Fibroblast of peridontal ligament (primary cell): ENCODE measurements at regions not wholly inside any gene's neighbourhood (a gene's known extent, or its start where the extent isn't known, plus 50 kb on each side); places are given as distances from the start of the nearest gene placed in this dataset.

ENCODE experiments used
- DNase-seq: peaks from one replicate; pipeline ENCODE4 v3.0.0-alpha.2; 2010; ENCODE audit errors: extremely low read depth

DNA sequence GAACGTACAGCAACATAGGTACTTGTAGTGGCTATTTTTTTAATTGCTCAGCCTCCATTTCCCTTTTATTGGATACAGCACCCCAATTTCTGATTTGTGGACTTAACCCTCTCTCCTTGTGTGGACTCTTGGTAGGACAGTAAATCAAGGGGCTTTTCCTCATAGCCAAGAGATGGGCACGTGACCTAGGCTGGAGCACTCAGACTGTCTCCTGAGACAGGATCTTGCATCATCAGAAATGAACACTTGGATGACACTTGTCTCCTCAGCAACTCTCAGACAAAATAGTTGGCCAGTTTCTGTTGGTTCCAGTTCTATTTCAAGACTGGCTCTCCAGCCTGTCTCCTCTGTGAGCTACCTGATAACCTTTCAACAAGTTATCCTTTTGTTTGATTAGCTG lies 112.9 kb upstream of the ZNF678 start:
- DNase-seq = no peak

DNA sequence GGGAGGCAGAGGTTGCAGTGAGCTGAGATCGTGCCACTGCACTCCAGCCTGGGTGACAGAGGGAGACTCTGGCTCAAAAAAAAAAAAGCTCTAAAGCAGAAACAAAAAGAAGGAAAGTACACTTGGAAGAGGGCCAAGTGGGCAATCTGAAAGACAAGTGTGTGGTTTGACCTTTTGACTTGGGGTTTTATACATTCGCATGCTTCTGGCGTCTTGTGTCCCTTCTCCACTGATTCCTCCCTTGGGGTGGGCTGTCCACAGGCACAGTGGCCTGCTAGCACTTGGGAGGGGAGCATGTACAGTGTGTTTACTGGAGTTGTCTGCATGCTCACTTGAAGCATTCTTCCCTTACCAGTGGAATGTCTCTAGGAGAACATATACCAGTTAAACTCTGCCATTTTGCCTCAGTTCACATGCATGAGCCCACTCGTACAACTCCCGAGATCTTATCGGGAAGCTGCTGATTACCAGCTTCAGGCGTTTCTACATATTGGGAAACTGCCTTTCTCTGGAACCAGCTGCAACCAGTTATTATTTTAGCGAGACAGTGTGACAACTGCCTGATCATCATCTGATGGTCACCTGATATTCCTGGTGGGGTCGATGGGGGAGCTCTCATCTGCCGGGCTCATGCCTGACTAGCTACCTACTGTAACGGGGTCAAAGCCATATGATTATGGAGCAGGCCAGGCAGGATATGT lies 113.5 kb upstream of the ZNF678 start:
- DNase-seq = no peak

DNA sequence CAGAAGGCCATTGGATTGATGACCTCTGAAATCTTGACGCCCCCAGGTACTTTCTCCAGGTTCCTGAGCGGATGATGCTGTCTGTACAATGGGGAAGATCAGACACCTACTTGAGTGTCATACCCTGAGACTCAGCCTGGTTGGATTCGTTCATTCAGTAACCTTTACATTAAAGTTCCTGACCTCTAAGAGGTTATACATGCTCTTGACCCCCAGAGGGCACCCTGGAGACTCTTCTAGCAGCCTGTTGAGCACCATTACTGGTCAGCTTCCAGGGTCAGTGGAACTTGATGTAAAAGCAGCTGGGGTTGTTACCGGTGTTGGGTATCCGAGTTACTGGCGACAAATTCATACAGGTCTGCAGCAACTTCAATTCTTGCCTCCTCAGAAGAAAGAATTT lies 114.3 kb upstream of the ZNF678 start:
- DNase-seq = no peak

DNA sequence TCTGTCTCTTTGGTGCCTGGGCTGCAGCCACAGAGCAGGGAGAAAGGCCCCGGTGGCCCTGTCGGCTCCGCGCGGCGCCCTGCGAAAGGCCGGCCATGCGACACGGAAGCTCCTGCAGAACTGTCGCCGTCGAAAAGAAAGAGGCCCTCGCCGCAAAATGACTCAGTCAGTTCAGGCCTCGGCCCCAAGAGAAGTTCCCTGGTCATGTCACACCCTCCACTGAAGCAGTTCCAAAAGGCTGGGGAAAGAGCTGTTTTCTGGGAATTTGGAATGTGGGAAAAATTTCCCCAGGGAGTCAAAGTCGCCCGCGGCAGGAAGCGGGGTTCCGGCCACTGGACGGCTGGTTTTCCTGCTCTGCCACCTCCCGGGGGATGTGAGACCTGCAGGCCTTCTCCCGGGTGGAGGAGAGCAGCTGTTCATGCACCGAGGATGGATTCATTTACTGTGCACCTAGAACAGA lies 115.8 kb upstream of the ZNF678 start:
- DNase-seq = peak; percentile 33

GRCh38 chr1:227445746-227446145 lies 117.6 kb upstream of the ZNF678 start:
- DNase-seq = no peak

DNA sequence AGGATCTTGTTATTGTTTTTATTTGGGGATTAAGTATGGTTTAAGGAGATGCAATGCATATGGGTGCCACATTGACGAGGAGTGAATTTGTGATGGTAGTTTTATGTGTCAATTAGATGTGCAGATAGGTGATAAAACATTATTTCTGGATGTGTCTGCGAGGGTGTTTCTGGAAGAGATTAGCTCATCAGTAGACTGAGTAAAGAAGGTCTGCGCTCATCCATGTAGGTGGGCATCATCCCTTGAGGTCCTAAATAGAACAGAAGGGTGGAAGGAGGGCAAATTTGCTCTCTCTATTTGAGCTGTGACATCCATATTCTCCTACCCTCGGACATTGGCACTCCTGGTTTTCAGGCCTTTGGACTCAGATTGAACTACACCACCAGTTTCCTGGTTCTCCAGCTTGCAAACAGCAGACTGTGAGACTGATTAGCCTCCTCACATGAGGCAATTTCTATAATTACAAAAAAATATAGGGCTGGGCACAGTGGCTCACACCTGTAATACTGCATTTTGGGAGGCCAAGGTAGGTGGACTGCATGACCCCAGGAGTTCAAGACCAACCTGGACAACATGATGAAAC lies 118.2 kb upstream of the ZNF678 start:
- no peak for DNase-seq

- DNase-seq = no peak
These were observed 121.9 kb upstream of the CDC42BPA start for GRCh38 chr1:227440182-227440581.

DNA sequence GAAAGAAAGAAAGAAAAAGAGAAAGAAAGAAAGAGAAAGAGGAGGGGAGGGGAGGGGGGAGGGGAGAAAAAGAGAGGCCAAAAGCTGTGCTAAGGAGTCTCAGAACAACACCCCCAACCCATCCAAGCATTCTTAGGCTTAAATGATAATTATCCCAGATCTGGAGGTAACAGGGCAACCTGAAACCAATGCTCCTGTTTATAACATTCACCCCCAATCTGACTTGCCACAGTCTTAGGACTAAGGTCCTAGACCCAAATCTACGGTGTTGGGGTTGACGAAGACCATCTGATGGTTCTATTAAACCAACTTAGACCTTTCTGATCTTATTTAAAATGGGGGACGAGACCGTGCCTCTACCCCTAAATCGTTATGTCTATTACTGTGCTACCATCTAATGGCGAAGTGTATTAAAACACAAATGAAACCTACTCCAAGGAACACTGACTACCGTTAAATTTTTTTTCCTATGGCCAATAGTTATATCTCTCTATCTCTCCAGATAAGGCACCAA lies 119.3 kb upstream of the CDC42BPA start:
- peak; percentile 83 for DNase-seq

DNA sequence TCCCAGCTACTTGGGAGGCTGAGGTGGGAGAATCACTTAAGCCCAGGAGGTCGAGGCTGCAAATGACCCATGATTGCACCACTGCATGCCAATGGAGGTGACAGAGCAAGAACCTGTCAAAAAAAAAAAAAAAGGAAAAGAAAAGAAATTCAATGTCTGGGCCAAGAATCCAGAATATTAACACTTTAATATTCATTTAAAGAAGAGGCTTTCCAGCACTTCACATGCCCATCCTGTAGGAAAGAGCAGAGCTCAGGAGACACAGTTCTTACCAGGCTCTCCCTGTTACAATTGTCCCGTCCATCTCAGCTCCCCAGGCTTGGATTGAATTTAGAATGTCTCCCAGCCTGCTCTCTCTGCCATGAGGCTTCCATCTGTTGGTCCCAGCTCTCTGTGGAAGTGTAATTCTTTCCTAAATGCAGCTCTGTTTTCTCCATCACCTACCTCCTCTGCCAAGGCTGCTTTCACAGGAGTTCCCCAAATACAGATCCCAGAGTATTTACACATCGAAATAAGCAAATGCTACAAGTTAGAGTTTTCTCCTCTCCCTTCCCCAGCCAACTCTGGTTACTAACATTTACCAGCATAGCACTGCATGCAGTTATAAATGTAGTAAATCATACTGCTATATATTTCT lies 116.6 kb upstream of the CDC42BPA start:
- no peak for DNase-seq

DNA sequence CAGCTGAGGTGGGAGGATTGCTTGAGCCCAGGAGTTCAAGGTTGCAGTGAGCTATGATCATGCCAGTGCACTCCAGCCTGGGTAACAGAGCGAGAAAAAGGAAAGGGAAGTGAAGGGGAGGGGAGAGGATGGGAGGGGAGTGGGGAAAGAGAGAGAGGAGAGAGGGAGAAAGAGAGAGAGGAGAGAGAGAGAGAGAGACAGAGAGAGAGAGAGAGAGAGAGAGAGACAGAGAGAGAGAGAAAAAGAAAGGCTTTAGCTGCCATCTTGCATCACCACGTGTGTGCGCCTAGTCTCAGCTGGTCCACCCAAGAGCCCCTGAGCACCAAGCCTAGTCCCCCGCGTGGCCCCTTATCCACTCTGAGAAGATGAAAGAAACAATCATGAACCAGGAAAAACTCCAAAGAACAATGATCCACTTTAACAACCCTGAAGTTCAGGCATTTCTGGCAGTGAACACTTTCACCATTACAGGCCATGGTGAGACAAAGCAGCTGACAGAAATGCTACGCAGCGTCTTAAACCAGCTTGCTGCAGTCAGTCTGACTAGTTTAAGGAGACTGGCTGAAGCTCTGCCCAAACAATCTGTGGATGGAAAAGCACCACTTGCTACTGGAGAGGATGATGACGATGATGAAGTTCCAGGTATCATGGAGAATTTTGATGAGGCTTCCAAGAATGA lies 115.5 kb upstream of the CDC42BPA start:
- no peak for DNase-seq

- no peak for DNase-seq
These were observed 114.7 kb upstream of the CDC42BPA start for GRCh38 chr1:227432981-227433380.

GRCh38 chr1:227432181-227432535 lies 113.9 kb upstream of the CDC42BPA start:
- no peak for DNase-seq

- peak; percentile 43 for DNase-seq
These were observed 111.4 kb upstream of the CDC42BPA start for GRCh38 chr1:227429447-227430359.

DNA sequence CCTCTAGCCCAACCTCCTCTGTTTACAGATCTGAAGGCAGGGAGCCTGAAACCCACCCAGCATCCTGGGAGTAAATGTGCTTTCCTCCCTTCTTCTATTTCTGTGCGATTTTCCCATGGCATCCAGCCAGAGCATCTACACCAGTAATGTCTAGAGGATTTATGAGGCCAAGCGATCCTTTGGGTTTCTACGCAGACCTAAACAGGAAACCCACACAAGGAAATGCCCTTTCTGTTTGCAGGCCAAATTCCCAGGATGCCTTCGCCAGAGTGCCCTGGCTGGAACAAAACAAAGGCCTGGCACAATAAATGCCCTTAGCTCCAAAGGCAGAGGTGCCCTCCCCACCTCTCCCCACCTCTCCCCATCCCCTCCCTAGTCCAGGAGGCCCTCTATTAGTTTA lies 110.5 kb upstream of the CDC42BPA start:
- DNase-seq = peak; percentile 51

- no peak for DNase-seq
These were observed 109.1 kb upstream of the CDC42BPA start for GRCh38 chr1:227427411-227427810.

GRCh38 chr1:227424953-227425352 lies 106.7 kb upstream of the CDC42BPA start:
- no peak for DNase-seq

DNA sequence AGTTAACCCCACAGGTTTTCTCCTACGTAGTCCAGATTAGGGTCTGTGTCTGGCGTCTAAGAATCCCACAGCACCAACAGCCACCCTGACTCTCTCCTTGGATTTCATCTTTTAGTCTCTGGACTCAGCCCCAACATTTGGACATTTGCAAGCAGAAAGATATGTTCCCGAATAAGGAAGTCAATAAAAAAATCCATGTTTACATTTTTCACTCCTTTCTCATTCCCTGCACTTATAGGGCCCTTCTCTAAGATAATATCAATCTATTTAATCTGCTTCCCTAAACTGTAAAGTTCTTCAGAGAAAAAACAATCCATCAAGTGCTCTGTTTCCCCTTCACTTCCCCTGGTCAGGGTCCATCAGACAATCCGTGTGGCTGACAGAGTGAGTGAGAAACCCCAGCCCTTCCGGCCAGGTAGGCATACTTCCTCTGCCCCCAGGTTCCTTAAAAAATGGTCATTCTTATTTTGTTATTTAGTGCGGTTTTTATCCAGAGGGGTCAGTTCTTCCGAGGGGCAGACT lies 105.9 kb upstream of the CDC42BPA start:
- DNase-seq = peak; percentile 49

GRCh38 chr1:227422581-227422980 lies 104.3 kb upstream of the CDC42BPA start:
- no peak for DNase-seq

GRCh38 chr1:227420147-227420546 lies 101.9 kb upstream of the CDC42BPA start:
- no peak for DNase-seq

DNA sequence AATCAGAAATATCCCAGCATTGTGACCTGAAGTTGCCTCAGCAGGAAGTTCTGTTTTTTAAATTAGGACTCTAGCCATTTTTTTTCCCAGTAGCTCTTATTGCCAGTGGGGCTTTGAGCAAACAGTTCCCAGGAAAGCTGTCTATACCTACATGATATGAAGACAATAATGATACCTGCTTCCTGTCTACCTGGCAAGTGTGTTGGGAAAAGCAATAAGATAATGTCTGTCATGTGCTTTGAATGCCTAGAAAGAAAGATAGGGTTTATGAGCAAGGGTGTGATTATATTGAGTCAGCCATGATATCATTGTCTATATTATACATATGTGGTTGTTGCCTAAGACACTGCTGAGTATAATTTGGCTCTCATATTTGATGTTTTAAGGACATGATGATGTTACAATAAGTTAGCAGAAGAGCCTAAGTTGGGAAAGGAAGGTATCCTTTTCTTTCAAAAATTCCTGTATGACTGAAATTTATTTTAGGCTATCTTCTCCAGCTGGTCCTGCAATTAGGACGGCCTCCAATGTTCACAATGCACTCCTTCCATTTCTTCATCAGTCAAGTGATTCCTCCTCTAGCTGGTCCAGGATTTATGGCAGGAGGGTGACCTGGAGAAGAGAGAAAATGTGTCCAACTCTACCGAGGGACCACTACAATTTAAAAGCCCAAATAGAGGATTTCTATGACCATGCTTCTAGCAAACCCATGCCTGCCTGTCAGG lies 99.6 kb upstream of the CDC42BPA start:
- peak; percentile 58 for DNase-seq
